ENCODE measurements at regions not wholly inside any gene's neighbourhood (a gene's known extent, or its start where the extent isn't known, plus 50 kb on each side); places are given as distances from the start of the nearest gene placed in this dataset.

- peak; percentile 33 for DNase-seq
These were observed 426.9 kb downstream of the CDH2 start for GRCh38 chr18:27750014-27750413.

GRCh38 chr18:27749194-27749593, 427.7 kb downstream of the CDH2 start:
- no peak for DNase-seq

DNA sequence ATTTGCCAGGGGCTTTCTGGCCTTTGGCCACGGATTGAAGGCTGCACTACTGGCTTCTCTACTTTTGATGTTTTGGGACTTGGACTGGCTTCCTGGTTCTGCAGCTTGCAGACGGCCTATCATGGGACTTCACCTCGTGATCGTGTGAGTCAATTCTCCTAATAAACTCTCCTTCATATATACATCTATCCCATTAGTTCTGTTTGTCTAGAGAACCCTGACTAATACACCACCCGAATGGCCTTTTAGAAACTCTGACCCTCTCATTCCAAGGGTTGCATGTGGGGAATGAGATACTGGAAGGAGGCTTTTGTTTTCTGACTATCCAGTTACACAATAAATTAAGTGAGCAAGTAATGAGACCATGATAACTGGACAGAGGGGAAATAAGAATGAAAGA, 430.7 kb downstream of the CDH2 start:
- no peak for DNase-seq

- DNase-seq, result no peak
These were observed 441.8 kb downstream of the CDH2 start for GRCh38 chr18:27735117-27735516.

GRCh38 chr18:27731211-27731610, 445.7 kb downstream of the CDH2 start:
- DNase-seq, result no peak

GRCh38 chr18:27728659-27729058, 448.3 kb downstream of the CDH2 start:
- DNase-seq, result no peak

- DNase-seq, result no peak
These were observed 452.6 kb downstream of the CDH2 start for GRCh38 chr18:27724362-27724761.

DNA sequence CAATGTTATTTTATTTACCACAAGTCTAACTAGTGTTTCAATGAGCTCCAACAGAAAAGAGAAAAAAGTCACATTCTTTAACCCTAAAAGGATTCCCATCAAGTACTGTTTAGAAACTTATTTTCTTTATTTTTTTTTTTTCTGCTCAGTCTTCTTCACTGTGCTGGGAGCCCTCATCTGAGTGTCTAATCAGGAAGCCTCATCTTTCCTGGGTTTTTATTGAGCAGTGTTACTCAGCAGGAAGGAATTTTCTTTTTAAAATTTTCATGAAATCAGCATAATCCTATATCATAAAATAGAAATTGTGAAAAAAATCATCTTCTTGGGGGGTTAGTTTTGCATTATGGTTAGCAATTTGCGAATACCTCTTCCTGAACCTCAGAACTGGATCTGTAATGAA, 453.8 kb downstream of the CDH2 start:
- no peak for DNase-seq

DNA sequence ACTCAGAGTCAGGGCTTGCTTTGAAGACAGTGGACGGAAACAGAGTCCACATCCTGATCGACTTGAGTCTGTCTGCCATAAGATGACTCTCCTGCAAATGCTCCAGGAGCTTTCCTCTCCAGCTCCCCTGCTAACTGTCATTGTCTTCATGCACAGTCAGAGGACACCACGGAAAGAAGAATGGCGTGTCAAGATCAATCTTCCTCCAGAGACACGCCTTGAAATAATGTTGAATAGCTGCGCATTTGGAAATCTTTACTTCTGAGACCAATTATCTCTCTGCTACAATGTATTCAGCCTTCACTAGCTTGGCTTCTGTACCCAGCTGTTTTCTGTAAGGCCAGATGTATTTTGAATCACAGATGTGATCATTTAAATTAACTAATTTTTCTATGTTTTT, 457.2 kb downstream of the CDH2 start:
- DNase-seq, result no peak

DNA sequence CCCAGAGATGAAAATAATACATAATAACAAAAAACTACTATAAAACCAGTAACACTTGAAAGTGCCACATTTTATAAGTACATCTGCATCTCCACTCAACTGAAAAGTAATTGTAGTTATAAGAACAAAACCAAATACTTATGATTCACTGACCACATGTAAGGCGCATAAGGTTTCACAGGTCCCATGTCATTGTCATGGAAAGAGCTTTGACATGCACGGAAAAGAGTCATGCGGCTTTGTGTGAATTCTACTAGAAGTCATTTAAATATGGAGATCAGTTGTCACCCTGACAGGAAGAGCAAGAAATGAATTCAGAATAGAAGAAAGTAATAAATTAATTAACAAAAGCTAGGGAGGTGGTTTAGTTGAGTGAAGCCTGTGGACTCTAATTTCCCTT, 459.1 kb downstream of the CDH2 start:
- DNase-seq, result no peak

DNA sequence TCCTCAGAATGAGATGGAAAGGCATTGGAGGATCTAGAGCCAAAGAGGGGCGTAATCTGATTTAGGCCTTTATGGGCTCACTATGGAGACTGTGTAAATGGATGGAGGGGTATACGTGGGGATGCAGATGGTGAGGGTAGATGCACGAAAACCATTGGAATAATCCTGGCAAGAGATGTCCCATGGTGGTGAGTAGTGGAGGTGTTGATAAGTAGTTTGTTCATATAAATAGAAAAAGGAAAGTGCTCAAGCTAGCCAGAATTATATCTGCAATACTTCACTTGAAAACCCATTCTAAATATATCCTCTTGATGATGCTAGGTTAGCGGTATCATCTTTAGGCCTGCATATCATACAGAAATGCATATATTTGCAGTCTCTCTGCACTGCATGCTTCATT, 459.7 kb downstream of the CDH2 start:
- no peak for DNase-seq

DNA sequence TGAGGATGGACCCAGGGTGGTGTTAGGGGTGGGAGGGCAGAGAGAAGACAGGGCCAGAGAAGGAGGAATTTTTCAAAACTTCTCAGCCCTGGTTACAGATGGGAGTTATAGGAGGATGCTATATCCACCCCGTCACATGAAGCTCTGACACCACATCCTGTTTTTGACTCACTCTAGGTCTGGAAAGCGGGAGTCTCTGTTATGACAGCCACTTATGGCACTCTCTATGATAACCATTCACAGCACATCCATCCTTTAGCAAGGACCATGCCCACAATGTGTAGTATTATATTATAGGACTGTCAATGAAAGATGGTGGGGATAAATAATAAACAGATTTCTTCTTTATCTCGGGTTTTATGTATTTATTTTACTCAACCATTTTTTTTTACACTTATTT, 461.2 kb downstream of the CDH2 start:
- DNase-seq, result no peak

- DNase-seq, result peak; percentile 71
These were observed 463.2 kb downstream of the CDH2 start for GRCh38 chr18:27713738-27714095.

DNA sequence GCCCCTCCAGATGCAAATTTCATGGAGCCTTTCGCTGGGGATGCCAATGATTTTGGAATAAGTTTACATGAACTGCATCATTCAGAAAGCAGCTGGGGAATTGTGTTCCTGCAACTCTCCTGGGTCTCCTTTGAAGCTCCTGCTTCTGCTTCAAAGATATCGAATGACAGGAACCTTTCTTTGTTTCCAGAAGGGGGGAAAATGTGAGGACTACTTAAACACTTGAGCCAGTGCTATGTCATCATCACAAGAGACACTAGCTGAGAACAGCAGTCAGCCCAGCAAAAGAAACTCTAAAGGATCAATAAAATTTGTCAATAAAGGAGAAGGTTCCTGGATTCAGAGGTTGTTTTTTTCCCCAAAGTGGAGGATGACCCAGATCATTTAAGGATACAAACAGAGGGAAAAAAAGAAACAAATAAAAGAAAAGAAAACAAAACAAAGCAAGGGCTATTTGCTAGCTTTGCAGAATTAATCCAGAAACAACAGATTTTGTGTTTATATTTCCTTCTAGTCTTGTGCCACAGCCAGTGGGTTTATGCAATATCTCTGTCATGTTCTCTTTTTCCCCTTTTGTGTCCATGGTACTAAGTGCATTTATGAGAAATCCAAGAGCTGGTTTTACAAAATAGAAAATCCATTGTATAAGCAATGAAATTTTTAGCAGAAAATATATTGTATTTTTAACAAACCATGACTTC, 463.7 kb downstream of the CDH2 start:
- DNase-seq, result no peak

GRCh38 chr18:27712066-27712465, 464.9 kb downstream of the CDH2 start:
- no peak for DNase-seq

- no peak for DNase-seq
These were observed 465.5 kb downstream of the CDH2 start for GRCh38 chr18:27711382-27711781.

- DNase-seq, result no peak
These were observed 467.6 kb downstream of the CDH2 start for GRCh38 chr18:27709344-27709743.

DNA sequence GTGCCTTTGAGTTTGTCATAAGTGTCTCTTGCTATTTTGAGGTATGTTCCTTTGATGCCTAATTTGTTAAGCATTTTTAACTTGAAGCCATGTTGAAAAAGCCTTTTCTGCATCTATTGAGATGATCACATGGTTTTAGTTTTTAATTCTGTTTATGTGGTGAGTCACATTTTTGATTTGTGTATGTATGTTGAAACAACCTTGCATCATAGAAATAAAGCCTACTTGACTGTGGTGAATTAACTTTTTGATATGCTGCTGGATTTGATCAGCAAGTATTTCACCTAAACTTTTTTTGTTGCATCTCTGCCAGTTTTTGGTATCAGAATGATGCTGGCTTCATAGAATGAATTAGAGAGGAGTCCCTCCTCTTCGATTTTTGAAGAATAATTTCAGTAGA, 469.7 kb downstream of the CDH2 start:
- no peak for DNase-seq

DNA sequence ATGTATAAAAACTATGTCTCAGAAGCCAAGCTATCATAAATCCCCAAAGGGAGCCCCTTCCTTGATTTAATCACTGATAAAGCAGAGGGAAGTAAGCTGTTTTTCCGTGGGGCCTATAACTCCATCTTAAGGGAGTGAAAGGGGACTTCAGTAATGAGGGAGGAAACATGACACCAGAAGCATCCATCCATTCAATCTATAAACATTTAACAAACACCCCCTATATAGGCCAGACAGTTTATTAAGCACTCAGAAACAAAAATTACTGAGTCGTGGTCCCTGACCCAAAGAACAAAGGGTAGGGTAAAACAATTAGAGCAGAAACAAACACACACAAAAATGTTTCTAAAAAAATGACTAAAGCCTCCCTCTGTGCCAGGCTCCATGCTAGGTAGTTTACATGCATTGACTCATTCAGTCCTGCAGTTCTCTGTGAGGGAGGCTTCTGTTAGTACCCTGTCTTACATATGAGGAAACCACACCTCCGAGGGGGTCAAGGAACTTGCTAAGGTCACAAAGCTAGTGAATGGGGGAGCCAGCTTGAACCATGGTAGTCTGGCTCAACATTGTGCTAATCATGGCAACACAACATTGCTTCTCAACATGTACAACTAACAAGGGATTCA, 472.1 kb downstream of the CDH2 start:
- DNase-seq, result no peak

GRCh38 chr18:27699137-27699536, 477.8 kb downstream of the CDH2 start:
- DNase-seq, result no peak

DNA sequence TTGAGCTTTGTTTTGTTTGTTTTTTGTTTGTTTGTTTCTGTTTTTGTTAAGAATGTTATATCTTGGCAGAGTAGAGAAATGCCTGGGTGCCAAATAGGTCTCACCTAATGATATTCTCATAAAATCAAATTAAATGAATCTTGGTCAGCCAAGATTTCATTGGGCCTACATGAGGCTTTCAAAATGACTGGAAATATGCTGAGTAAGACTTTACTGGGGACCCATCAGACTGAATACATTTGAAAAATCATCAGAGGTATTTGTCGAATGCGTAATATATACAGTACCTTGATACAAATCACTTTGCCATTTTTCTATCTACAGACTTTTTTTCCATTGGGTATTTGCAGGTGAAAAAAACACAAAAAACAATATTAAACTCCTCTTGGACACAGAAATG, 480.8 kb downstream of the CDH2 start:
- no peak for DNase-seq

- DNase-seq, result no peak
These were observed 481.4 kb downstream of the CDH2 start for GRCh38 chr18:27695503-27695902.

DNA sequence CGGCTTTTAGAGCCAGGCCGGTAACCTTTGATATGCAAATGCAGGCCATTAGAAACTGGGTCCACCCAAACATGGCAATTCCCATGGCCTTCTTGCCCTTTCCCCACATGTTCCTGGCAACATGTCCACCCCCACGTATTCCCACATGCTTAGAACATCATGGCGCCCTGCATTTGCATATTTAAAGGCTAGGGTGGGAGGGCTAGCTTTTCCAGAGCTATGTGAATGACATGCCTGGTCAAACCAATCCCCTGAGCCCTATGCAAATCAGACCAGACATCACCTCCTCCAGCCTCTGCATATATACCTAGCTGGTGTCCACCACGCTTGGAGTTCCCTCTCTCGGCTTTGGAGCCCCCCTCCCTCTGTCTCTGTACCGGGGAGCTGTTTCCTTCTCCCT, 481.9 kb downstream of the CDH2 start:
- DNase-seq, result no peak

GRCh38 chr18:27688581-27688980, 488.3 kb downstream of the CDH2 start:
- DNase-seq, result no peak

- no peak for DNase-seq
These were observed 489.5 kb downstream of the CDH2 start for GRCh38 chr18:27687351-27687979.
